DND-41 (cell line): ENCODE measurements at regions not wholly inside any gene's neighbourhood (a gene's known extent, or its start where the extent isn't known, plus 50 kb on each side); places are given as distances from the start of the nearest gene placed in this dataset.

Experiments used
- ATAC-seq: fragments of 200-7000 bp; cut with Tn5 transposase; 3 replicates; pipeline ENCODE4 v1.9.1; 2021; ENCODE audit warnings: low read depth; ENCODE audit not compliant: insufficient read depth
- DNase-seq: peaks from one replicate; pipeline ENCODE4 v3.0.0-alpha.2; 2020
- H2AFZ ChIP-seq: 2 replicates; pipeline ENCODE4 v1.6.0; 2012; ENCODE audit warnings: low read depth, low read length
- H3K27ac ChIP-seq: 2 replicates; pipeline ENCODE4 v1.5.1; 2012; ENCODE audit warnings: low read length, inconsistent platforms
- H3K27me3 ChIP-seq: fragments of 200-600 bp; sonication (generic); 2 replicates; pipeline ENCODE4 v1.6.0; 2012; ENCODE audit warnings: low read length, mild to moderate bottlenecking, inconsistent platforms; ENCODE audit not compliant: insufficient read depth, poor library complexity
- H3K36me3 ChIP-seq: 2 replicates; pipeline ENCODE4 v1.5.1; 2012; ENCODE audit warnings: low read length, inconsistent platforms; ENCODE audit not compliant: insufficient read depth
- H3K4me1 ChIP-seq: 2 replicates; pipeline ENCODE4 v1.5.1; 2012; ENCODE audit warnings: mild to moderate bottlenecking, low read length; ENCODE audit not compliant: insufficient read depth
- H3K4me2 ChIP-seq: 2 replicates; pipeline ENCODE4 v1.6.0; 2012; ENCODE audit warnings: mild to moderate bottlenecking, moderate library complexity, low read length, inconsistent platforms; ENCODE audit not compliant: insufficient read depth
- H3K4me3 ChIP-seq, 2 experiments: fragments of 200-600 bp in 1 of 2; shearing (Covaris generic) in 1 of 2; 2 replicates each; pipeline ENCODE4 v1.5.1; 2012 to 2016; ENCODE audit warnings: inconsistent platforms in 2 of 2, low read length in 2 of 2, mild to moderate bottlenecking in 2 of 2, low read depth in 1 of 2, moderate library complexity in 1 of 2
- H3K79me2 ChIP-seq: 2 replicates; pipeline ENCODE4 v1.6.0; 2012; ENCODE audit warnings: low read length, inconsistent platforms; ENCODE audit not compliant: insufficient read depth
- H3K9ac ChIP-seq: 2 replicates; pipeline ENCODE4 v1.6.0; 2012; ENCODE audit warnings: low read depth, mild to moderate bottlenecking, inconsistent platforms, low read length, moderate library complexity
- H3K9me3 ChIP-seq: 2 replicates; pipeline ENCODE4 v1.5.1; 2012; ENCODE audit warnings: low read length, moderate library complexity, mild to moderate bottlenecking, inconsistent platforms; ENCODE audit not compliant: insufficient read depth, severe bottlenecking
- H4K20me1 ChIP-seq: 2 replicates; pipeline ENCODE4 v1.6.0; 2012; ENCODE audit warnings: low read length; ENCODE audit not compliant: insufficient read depth
- EZH2 ChIP-seq: IDR thresholded peaks from 3 replicates; pipeline ENCODE4 v1.6.1; 2012; ENCODE audit warnings: borderline replicate concordance, low read depth, mild to moderate bottlenecking, moderate library complexity, low read length, inconsistent platforms; ENCODE audit not compliant: severe bottlenecking
- TF ChIP-seq, protein P1 (sequence below): IDR thresholded peaks from 2 replicates; pipeline ENCODE4 v1.5.1; 2012; ENCODE audit warnings: borderline replicate concordance, low read length, moderate library complexity, mild to moderate bottlenecking; ENCODE audit not compliant: poor library complexity, severe bottlenecking; ENCODE audit errors: extremely low read depth

DNA sequence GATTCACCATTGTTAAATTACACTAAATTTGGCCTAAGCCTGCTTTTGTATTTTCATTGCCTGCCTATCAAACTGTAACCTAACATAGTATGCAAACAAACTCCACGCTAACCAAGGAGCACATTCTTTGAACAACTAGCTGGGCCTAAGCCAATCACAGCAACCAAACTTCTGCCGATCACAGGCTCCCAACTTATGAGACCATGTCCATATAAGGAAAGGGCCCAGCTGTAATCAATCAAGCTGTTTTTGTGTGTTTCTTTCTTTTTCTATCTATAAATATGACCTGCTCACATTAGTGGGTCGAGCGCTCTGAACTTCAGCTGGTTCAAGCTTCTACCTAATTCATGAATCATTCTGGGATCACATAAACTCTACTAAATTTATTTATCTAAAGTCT is 473.6 kb downstream of the SI start:
- H3K27me3 ChIP-seq, result no peaks in the 10 kb centered on the region
- H3K4me1 ChIP-seq, result no peaks in the 10 kb centered on the region
- H2AFZ ChIP-seq, result no peak overlapping the region
- H3K4me2 ChIP-seq, result no peak overlapping the region
- no peak overlapping the region for H3K4me3 ChIP-seq
- DNase-seq, result no peak
- no peaks in the 10 kb centered on the region for H3K9me3 ChIP-seq
- ATAC-seq, result no peak
- TF ChIP-seq, protein P1, sequence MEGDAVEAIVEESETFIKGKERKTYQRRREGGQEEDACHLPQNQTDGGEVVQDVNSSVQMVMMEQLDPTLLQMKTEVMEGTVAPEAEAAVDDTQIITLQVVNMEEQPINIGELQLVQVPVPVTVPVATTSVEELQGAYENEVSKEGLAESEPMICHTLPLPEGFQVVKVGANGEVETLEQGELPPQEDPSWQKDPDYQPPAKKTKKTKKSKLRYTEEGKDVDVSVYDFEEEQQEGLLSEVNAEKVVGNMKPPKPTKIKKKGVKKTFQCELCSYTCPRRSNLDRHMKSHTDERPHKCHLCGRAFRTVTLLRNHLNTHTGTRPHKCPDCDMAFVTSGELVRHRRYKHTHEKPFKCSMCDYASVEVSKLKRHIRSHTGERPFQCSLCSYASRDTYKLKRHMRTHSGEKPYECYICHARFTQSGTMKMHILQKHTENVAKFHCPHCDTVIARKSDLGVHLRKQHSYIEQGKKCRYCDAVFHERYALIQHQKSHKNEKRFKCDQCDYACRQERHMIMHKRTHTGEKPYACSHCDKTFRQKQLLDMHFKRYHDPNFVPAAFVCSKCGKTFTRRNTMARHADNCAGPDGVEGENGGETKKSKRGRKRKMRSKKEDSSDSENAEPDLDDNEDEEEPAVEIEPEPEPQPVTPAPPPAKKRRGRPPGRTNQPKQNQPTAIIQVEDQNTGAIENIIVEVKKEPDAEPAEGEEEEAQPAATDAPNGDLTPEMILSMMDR, result no peak
- no peak for TF ChIP-seq EZH2
- H3K27ac ChIP-seq, result no peak overlapping the region
- H3K79me2 ChIP-seq, result no peaks in the 10 kb centered on the region
- no peaks in the 10 kb centered on the region for H4K20me1 ChIP-seq
- no peak overlapping the region for H3K9ac ChIP-seq
- no peaks in the 10 kb centered on the region for H3K36me3 ChIP-seq

DNA sequence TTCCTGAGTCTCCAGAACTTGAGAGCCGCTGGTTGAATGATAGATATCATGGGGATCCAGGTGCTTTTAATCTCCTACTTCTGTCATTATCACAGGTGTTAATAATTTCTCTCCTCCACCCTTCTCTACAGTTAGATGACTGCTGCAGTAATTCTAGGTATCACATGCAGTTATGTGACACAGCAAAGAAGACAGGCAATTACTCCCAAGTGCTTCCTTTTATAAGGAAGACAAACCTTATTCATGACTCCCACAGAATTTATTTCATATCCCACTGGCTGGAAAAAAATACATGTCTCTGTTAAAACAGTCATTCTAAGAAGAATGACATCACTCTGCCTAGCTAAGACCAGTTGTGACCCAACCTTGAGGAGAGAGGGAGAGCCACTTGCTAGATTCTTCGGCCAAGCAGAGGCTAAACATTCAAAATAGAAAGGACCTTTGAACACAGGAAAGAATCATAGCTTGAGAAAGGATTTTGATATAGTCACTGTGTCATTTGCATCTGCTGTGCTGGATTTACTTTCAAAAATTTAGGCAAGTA is 500.6 kb downstream of the SI start:
- Histone ChIP-seq H3K4me1 (no peaks in the 10 kb centered on the region), H3K4me3 (no peak overlapping the region), H3K27ac (no peak overlapping the region), H3K79me2 (no peaks in the 10 kb centered on the region), H3K27me3 (no peaks in the 10 kb centered on the region), H2AFZ (no peak overlapping the region), H3K36me3 (no peaks in the 10 kb centered on the region), H3K9ac (no peak overlapping the region), H3K4me2 (no peak overlapping the region), H3K9me3 (no peaks in the 10 kb centered on the region), H4K20me1 (no peaks in the 10 kb centered on the region)
- no peak for DNase-seq
- TF ChIP-seq, protein P1, result no peak
- no peak for TF ChIP-seq EZH2
- ATAC-seq, result no peak

DNA sequence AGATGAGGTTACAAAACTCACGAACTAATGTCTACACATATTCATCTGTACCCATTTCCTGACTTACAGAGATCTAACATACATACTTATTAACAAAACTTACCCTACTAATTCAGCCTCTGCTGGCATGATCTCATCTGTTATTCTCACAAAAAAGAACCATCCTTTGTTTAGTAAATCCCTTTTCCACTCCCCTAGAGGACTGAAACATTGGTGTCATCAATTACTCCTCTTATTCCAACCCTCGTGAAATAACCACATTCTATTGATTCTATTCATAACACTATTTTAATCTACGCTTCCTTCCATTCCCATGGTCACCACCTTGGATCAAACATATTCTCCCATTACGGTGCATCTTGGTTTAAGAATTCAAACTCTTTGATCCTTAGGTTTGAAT is 505.9 kb downstream of the SI start:
- H3K4me3 ChIP-seq, result no peak overlapping the region
- no peak for ATAC-seq
- no peaks in the 10 kb centered on the region for H3K27me3 ChIP-seq
- no peaks in the 10 kb centered on the region for H3K9me3 ChIP-seq
- H2AFZ ChIP-seq, result no peak overlapping the region
- no peak for DNase-seq
- no peaks in the 10 kb centered on the region for H3K36me3 ChIP-seq
- no peak for TF ChIP-seq EZH2
- no peaks in the 10 kb centered on the region for H3K4me1 ChIP-seq
- H3K79me2 ChIP-seq, result no peaks in the 10 kb centered on the region
- no peak overlapping the region for H3K4me2 ChIP-seq
- H4K20me1 ChIP-seq, result no peaks in the 10 kb centered on the region
- no peak overlapping the region for H3K27ac ChIP-seq
- H3K9ac ChIP-seq, result no peak overlapping the region

DNA sequence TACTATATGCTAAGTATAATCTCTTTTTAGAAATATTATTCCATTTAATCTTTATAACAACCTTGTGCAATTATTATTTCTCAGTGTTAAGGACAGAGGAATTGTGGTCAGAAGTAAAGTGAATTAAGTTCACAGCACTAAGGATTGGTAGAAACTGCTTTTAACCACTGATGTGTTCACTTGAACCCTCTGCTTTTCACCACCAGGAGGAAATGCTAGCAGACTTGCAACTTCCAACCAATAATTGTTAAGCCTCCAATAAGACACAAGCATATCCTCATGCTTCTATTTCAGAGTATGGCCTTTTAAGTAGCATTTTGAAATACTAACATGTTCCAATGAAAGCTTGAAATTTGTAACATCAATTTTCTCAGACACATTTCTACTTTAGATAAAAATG is 527.4 kb downstream of the SI start:
- no peak for DNase-seq
- no peaks in the 10 kb centered on the region for H3K9me3 ChIP-seq
- H3K4me3 ChIP-seq, result no peak overlapping the region
- H3K36me3 ChIP-seq, result no peaks in the 10 kb centered on the region
- no peaks in the 10 kb centered on the region for H3K79me2 ChIP-seq
- H3K4me2 ChIP-seq, result no peak overlapping the region
- no peak overlapping the region for H3K27ac ChIP-seq
- no peaks in the 10 kb centered on the region for H3K4me1 ChIP-seq
- no peak overlapping the region for H3K9ac ChIP-seq
- no peaks in the 10 kb centered on the region for H3K27me3 ChIP-seq
- no peak overlapping the region for H2AFZ ChIP-seq
- H4K20me1 ChIP-seq, result no peaks in the 10 kb centered on the region
- no peak for TF ChIP-seq EZH2
- TF ChIP-seq, protein P1, result no peak
- no peak for ATAC-seq
